B cell (primary cell): ENCODE measurements at regions not wholly inside any gene's neighbourhood (a gene's known extent, or its start where the extent isn't known, plus 50 kb on each side); places are given as distances from the start of the nearest gene placed in this dataset.
"Not testable (repeated sequence)": the region's sequence is repeated elsewhere in the genome, so short reads cannot be mapped to it uniquely, and the experiment has no call there.

ENCODE experiments used
- ATAC-seq: fragments of 200-7000 bp; cut with Tn5 transposase; one replicate; pipeline ENCODE4 v1.10.0; 2021; ENCODE audit warnings: low read depth, mild to moderate bottlenecking, moderate number of reproducible peaks, moderate library complexity
- CTCF ChIA-PET: fragments of 350-600 bp; sonication (Branson Sonifier 250); formaldehyde crosslinking; loops from one replicate; lab custom pipeline; 2021; ENCODE audit warnings: antibody characterized with exemption, inconsistent platforms; lab: Charles Lee
- POLR2A ChIA-PET: fragments of 350-600 bp; sonication (Branson Sonifier 250); formaldehyde crosslinking; loops from one replicate; lab custom pipeline; 2021; ENCODE audit warnings: antibody characterized with exemption; lab: Charles Lee
- DNase-seq: peaks from one replicate; pipeline ENCODE4 v3.0.0; 2013
- H2AFZ ChIP-seq: 2 replicates; pipeline ENCODE4 v1.6.1; 2012; ENCODE audit warnings: mild to moderate bottlenecking, low read depth, low read length; ENCODE audit not compliant: insufficient read depth, poor library complexity, severe bottlenecking
- H3K27ac ChIP-seq, 2 donors: 1 replicate in 1 of 2; 2 replicates in 1 of 2; pipeline ENCODE4 v1.5.1; 2012 to 2013; ENCODE audit warnings: low read length in 2 of 2, mild to moderate bottlenecking in 2 of 2, moderate library complexity in 1 of 2
- H3K27me3 ChIP-seq, 4 experiments: fragments of 200-600 bp in 1 of 4; sonication (generic) in 1 of 4; replicated peaks in 1 of 4; 1 replicate in 2 of 4; 2 replicates in 2 of 4; pipeline versions ENCODE4 v1.6.1 to v1.7.0; 2013 to 2016; ENCODE audit warnings: low read length in 3 of 4, mild to moderate bottlenecking in 2 of 4, mixed read lengths in 1 of 4, moderate library complexity in 1 of 4; ENCODE audit not compliant: insufficient read depth in 4 of 4, control insufficient read depth in 3 of 4; ENCODE audit errors: control extremely low read depth in 1 of 4
- H3K36me3 ChIP-seq, 2 experiments: replicated peaks in 1 of 2; 1 replicate in 1 of 2; 2 replicates in 1 of 2; pipeline versions ENCODE4 v1.6.1 to v1.7.1; 2013; ENCODE audit warnings: low read length in 1 of 2; ENCODE audit not compliant: insufficient read depth in 2 of 2, control insufficient read depth in 1 of 2; ENCODE audit errors: control extremely low read depth in 1 of 2, extremely low read depth in 1 of 2
- H3K4me1 ChIP-seq, 2 donors: fragments of 200-600 bp in 1 of 2; sonication (generic) in 1 of 2; 1 replicate in 1 of 2; 2 replicates in 1 of 2; pipeline versions ENCODE4 v1.5.1 to v1.6.1; 2013 to 2017; ENCODE audit warnings: low read length in 2 of 2; ENCODE audit not compliant: control insufficient read depth in 2 of 2, insufficient read depth in 2 of 2
- H3K4me2 ChIP-seq: replicated peaks from 2 replicates; pipeline ENCODE3; 2012; ENCODE audit warnings: mild to moderate bottlenecking, low read depth, low read length; ENCODE audit not compliant: poor library complexity, severe bottlenecking
- H3K4me3 ChIP-seq, 5 experiments: fragments of 200-600 bp in 1 of 5; sonication (generic) in 1 of 5; 1 replicate in 3 of 5; 2 replicates in 2 of 5; pipeline versions ENCODE4 v1.5.1 to v1.7.0; 2011 to 2016; ENCODE audit warnings: low read length in 4 of 5, mild to moderate bottlenecking in 4 of 5, low read depth in 2 of 5, control low read depth in 1 of 5, moderate library complexity in 1 of 5; ENCODE audit not compliant: insufficient read depth in 1 of 5; ENCODE audit errors: control extremely low read depth in 1 of 5, extremely low read depth in 1 of 5
- H3K79me2 ChIP-seq: fragments of 200-600 bp; sonication (generic); one replicate; pipeline ENCODE4 v1.6.0; 2016; ENCODE audit warnings: low read length; ENCODE audit not compliant: control insufficient read depth, insufficient read depth
- H3K9ac ChIP-seq: fragments of 200-600 bp; sonication (generic); 2 replicates; pipeline ENCODE4 v1.6.1; 2017; ENCODE audit warnings: mild to moderate bottlenecking, low read length, moderate library complexity
- H3K9me3 ChIP-seq, 3 donors: one replicate each; pipeline versions ENCODE4 v1.6.1 to v1.7.1; 2013; ENCODE audit warnings: low read length in 2 of 3; ENCODE audit not compliant: control insufficient read depth in 2 of 3, insufficient read depth in 1 of 3; ENCODE audit errors: control extremely low read depth in 1 of 3
- H4K20me1 ChIP-seq: 2 replicates; pipeline ENCODE4 v1.6.0; 2012; ENCODE audit warnings: mild to moderate bottlenecking, low read length; ENCODE audit not compliant: insufficient read depth, control insufficient read depth, poor library complexity, severe bottlenecking
- H3K27ac Mint-ChIP-seq: one replicate; pipeline ENCODE4 v1.8.0; 2021; ENCODE audit warnings: mixed read lengths
- H3K27me3 Mint-ChIP-seq: one replicate; pipeline ENCODE4 v1.8.0; 2021; ENCODE audit warnings: mixed read lengths
- H3K4me1 Mint-ChIP-seq: one replicate; pipeline ENCODE4 v1.8.0; 2021; ENCODE audit warnings: mixed read lengths
- H3K4me3 Mint-ChIP-seq: one replicate; pipeline ENCODE4 v1.8.0; 2021; ENCODE audit warnings: mixed read lengths
- H3K9me3 Mint-ChIP-seq: one replicate; pipeline ENCODE4 v1.8.0; 2022; ENCODE audit warnings: mixed read lengths; ENCODE audit not compliant: insufficient read depth
- WGBS: methylation state at CpG from one replicate; pipeline ENCODE4 v1.1.5; 2013; ENCODE audit warnings: missing lambda C conversion rate; ENCODE audit not compliant: insufficient coverage; 5-methylcytosine and 5-hydroxymethylcytosine counted together
- intact Hi-C: fragments of 100-400 bp; cut with micrococcal nuclease; formaldehyde crosslinking; loops from one replicate; pipeline ENCODE4 v1.10.0; 2022

GRCh38 chr1:143826162-143826561, 145.6 kb downstream of the FAM72C start:
- H3K4me3 Mint-ChIP-seq, H3K4me1 ChIP-seq, H3K79me2 ChIP-seq, DNase-seq, H3K4me1 Mint-ChIP-seq, POLR2A ChIA-PET, H4K20me1 ChIP-seq, intact Hi-C loops, H3K9me3 ChIP-seq, H3K9ac ChIP-seq, H3K9me3 Mint-ChIP-seq, H3K27me3 ChIP-seq, H3K27ac ChIP-seq, H3K36me3 ChIP-seq, H2AFZ ChIP-seq, H3K27me3 Mint-ChIP-seq, ATAC-seq, H3K4me3 ChIP-seq, CTCF ChIA-PET, H3K27ac Mint-ChIP-seq, H3K4me2 ChIP-seq: not testable (repeated sequence)
- no CpG with 5 or more reads among the region's 1 CpG for WGBS

- H4K20me1 ChIP-seq, CTCF ChIA-PET, H2AFZ ChIP-seq, H3K4me1 Mint-ChIP-seq, H3K79me2 ChIP-seq, H3K4me3 Mint-ChIP-seq, H3K4me3 ChIP-seq, H3K4me1 ChIP-seq, ATAC-seq, DNase-seq, H3K27ac ChIP-seq, intact Hi-C loops, H3K36me3 ChIP-seq, H3K4me2 ChIP-seq, H3K9ac ChIP-seq, H3K27me3 Mint-ChIP-seq, H3K9me3 ChIP-seq, POLR2A ChIA-PET, H3K9me3 Mint-ChIP-seq, H3K27me3 ChIP-seq, H3K27ac Mint-ChIP-seq: not testable (repeated sequence)
- no CpG with 5 or more reads among the region's 3 CpGs for whole genome bisulfite sequencing
Measured at GRCh38 chr1:143824266-143824665, 147.5 kb downstream of the FAM72C start.

GRCh38 chr1:143820058-143820457, 151.7 kb downstream of the FAM72C start:
- POLR2A ChIA-PET, H3K27ac Mint-ChIP-seq, intact Hi-C loops, H3K4me1 ChIP-seq, H3K27ac ChIP-seq, H3K79me2 ChIP-seq, H3K9me3 ChIP-seq, H3K4me3 Mint-ChIP-seq, H3K27me3 Mint-ChIP-seq, H3K4me1 Mint-ChIP-seq, H3K4me3 ChIP-seq, H3K36me3 ChIP-seq, H2AFZ ChIP-seq, H3K27me3 ChIP-seq, H4K20me1 ChIP-seq, H3K9ac ChIP-seq, ATAC-seq, DNase-seq, CTCF ChIA-PET, H3K4me2 ChIP-seq, H3K9me3 Mint-ChIP-seq: not testable (repeated sequence)
- no CpG with 5 or more reads among the region's 4 CpGs for WGBS

- H2AFZ ChIP-seq, intact Hi-C loops, H3K4me1 ChIP-seq, H3K9me3 Mint-ChIP-seq, H3K4me2 ChIP-seq, H3K27me3 Mint-ChIP-seq, CTCF ChIA-PET, H3K79me2 ChIP-seq, DNase-seq, H4K20me1 ChIP-seq, H3K4me3 ChIP-seq, H3K36me3 ChIP-seq, POLR2A ChIA-PET, H3K9ac ChIP-seq, ATAC-seq, H3K27ac Mint-ChIP-seq, H3K27ac ChIP-seq, H3K4me1 Mint-ChIP-seq, H3K9me3 ChIP-seq, H3K27me3 ChIP-seq, H3K4me3 Mint-ChIP-seq: not testable (repeated sequence)
- WGBS, result no CpG with 5 or more reads among the region's 1 CpG
Measured at GRCh38 chr1:143816369-143816768, 155.4 kb downstream of the FAM72C start.
